GM15510 (cell line): ENCODE measurements at regions not wholly inside any gene's neighbourhood (a gene's known extent, or its start where the extent isn't known, plus 50 kb on each side); places are given as distances from the start of the nearest gene placed in this dataset.

Source experiments
- POLR2A ChIP-seq: IDR thresholded peaks from 3 replicates; pipeline ENCODE4 v1.6.1; 2011; ENCODE audit warnings: borderline replicate concordance; ENCODE audit not compliant: insufficient read length; ENCODE audit errors: extremely low read depth

- no peak for TF ChIP-seq POLR2A
Measured at GRCh38 chr15:62447742-62448141, 282.7 kb upstream of the C2CD4B start.

- TF ChIP-seq POLR2A: no peak
Measured at GRCh38 chr15:62449638-62450037, 284.6 kb upstream of the C2CD4B start.

GRCh38 chr15:62450061-62450460 is 285.0 kb upstream of the C2CD4B start:
- TF ChIP-seq POLR2A: no peak

GRCh38 chr15:62452026-62452425 is 286.9 kb upstream of the C2CD4B start:
- TF ChIP-seq POLR2A: no peak

- TF ChIP-seq POLR2A: no peak
Measured at GRCh38 chr15:62452667-62453066, 287.6 kb upstream of the C2CD4B start.

- no peak for TF ChIP-seq POLR2A
Measured at GRCh38 chr15:62453375-62453774, 288.3 kb upstream of the C2CD4B start.

GRCh38 chr15:62453981-62454380 is 288.9 kb upstream of the C2CD4B start:
- TF ChIP-seq POLR2A: no peak

GRCh38 chr15:62454567-62455172 is 289.6 kb upstream of the C2CD4B start:
- TF ChIP-seq POLR2A: no peak

GRCh38 chr15:62455441-62455921 is 290.4 kb upstream of the C2CD4B start:
- no peak for TF ChIP-seq POLR2A

GRCh38 chr15:62456011-62456920 is 291.2 kb upstream of the C2CD4B start:
- no peak for TF ChIP-seq POLR2A

- no peak for TF ChIP-seq POLR2A
Measured at GRCh38 chr15:62457100-62457499, 292.0 kb upstream of the C2CD4B start.

GRCh38 chr15:62459875-62460274 is 294.8 kb upstream of the C2CD4B start:
- no peak for TF ChIP-seq POLR2A

GRCh38 chr15:62462268-62462667 is 297.2 kb upstream of the C2CD4B start:
- no peak for TF ChIP-seq POLR2A

- TF ChIP-seq POLR2A: no peak
Measured at GRCh38 chr15:62462721-62463120, 297.6 kb upstream of the C2CD4B start.

- TF ChIP-seq POLR2A: no peak
Measured at GRCh38 chr15:62464705-62465104, 299.6 kb upstream of the C2CD4B start.

GRCh38 chr15:62465173-62465572 is 300.1 kb upstream of the C2CD4B start:
- no peak for TF ChIP-seq POLR2A
